Cerebellar cortex (tissue), 1 donor: ENCODE measurements at regions not wholly inside any gene's neighbourhood (a gene's known extent, or its start where the extent isn't known, plus 50 kb on each side); places are given as distances from the start of the nearest gene placed in this dataset.
A peak's percentile ranks its signal among the peaks of the same experiment; 100 is the strongest.
"Not testable (repeated sequence)": the region's sequence is repeated elsewhere in the genome, so short reads cannot be mapped to it uniquely, and the experiment has no call there.

Source experiments
- DNase-seq: peaks from one replicate; pipeline ENCODE4 v3.0.0-alpha.2; 2015; ENCODE audit warnings: low spot score

- DNase-seq: no peak
Measured at GRCh38 chr16:10232757-10233156, 50.5 kb upstream of the GRIN2A start.

- DNase-seq: no peak
Measured at GRCh38 chr16:10239640-10240039, 57.4 kb upstream of the GRIN2A start.

- DNase-seq: no peak
Measured at GRCh38 chr16:10240854-10241613, 58.8 kb upstream of the GRIN2A start.

- peak; percentile 3 for DNase-seq
Measured at GRCh38 chr16:10242097-10242496, 59.9 kb upstream of the GRIN2A start.

GRCh38 chr16:10242916-10243315, 60.7 kb upstream of the GRIN2A start:
- DNase-seq: no peak

- DNase-seq: no peak
Measured at GRCh38 chr16:10245002-10245401, 62.8 kb upstream of the GRIN2A start.

GRCh38 chr16:10250137-10250828, 68.1 kb upstream of the GRIN2A start:
- peak; percentile 10 for DNase-seq

GRCh38 chr16:10252155-10252554, 69.9 kb upstream of the GRIN2A start:
- no peak for DNase-seq

GRCh38 chr16:10253409-10253808, 71.2 kb upstream of the GRIN2A start:
- DNase-seq: no peak

GRCh38 chr16:10255728-10256127, 73.5 kb upstream of the GRIN2A start:
- DNase-seq: no peak

- peak; percentile 17 for DNase-seq
Measured at GRCh38 chr16:10256784-10257641, 74.8 kb upstream of the GRIN2A start.

GRCh38 chr16:10257642-10258251, 75.5 kb upstream of the GRIN2A start:
- DNase-seq: not testable (repeated sequence)

- not testable (repeated sequence) for DNase-seq
Measured at GRCh38 chr16:10258930-10259603, 76.8 kb upstream of the GRIN2A start.

- DNase-seq: no peak
Measured at GRCh38 chr16:10261077-10261476, 78.8 kb upstream of the GRIN2A start.

GRCh38 chr16:10261526-10261925, 79.3 kb upstream of the GRIN2A start:
- DNase-seq: not testable (repeated sequence)

- DNase-seq: no peak
Measured at GRCh38 chr16:10262377-10263132, 80.3 kb upstream of the GRIN2A start.

- DNase-seq: no peak
Measured at GRCh38 chr16:10265770-10266615, 83.8 kb upstream of the GRIN2A start.

GRCh38 chr16:10266809-10267208, 84.6 kb upstream of the GRIN2A start:
- no peak for DNase-seq

GRCh38 chr16:10269632-10270031, 87.4 kb upstream of the GRIN2A start:
- no peak for DNase-seq
